Activated CD4-positive, alpha-beta T cell treated with anti-CD3 and anti-CD28 coated beads, Interleukin-2, Interleukin-4, amounts not matched to agents 100 ng/mL and 50 ng/mL, durations not matched to agents 16 hours and 8 hours (primary cell): ENCODE measurements at regions not wholly inside any gene's neighbourhood (a gene's known extent, or its start where the extent isn't known, plus 50 kb on each side); places are given as distances from the start of the nearest gene placed in this dataset.
A peak's percentile ranks its signal among the peaks of the same experiment; 100 is the strongest.
"Not testable (repeated sequence)": the region's sequence is repeated elsewhere in the genome, so short reads cannot be mapped to it uniquely, and the experiment has no call there.

Source experiments
- DNase-seq: peaks from one replicate; pipeline ENCODE4 v3.0.0-alpha.2; 2020; ENCODE audit warnings: low spot score

DNA sequence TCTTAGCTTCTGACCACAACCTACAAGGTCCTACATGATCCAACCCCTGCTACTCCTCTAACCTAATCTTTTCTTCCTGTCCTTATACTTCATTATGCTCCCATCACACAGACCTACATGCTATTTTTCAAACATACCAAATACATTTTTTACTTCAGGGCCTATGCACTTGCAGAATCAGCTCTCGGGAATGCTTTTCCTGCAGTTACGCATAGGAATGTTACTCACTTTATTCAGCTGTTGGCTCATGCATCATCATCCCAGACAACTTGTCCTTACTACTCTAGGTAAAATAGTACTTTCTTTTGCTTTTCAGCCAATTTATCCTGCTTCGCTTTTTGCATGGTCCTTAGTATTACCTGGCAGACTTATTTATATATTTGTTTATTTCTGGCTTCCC lies 105.6 kb downstream of the OXSM start:
- DNase-seq: no peak

DNA sequence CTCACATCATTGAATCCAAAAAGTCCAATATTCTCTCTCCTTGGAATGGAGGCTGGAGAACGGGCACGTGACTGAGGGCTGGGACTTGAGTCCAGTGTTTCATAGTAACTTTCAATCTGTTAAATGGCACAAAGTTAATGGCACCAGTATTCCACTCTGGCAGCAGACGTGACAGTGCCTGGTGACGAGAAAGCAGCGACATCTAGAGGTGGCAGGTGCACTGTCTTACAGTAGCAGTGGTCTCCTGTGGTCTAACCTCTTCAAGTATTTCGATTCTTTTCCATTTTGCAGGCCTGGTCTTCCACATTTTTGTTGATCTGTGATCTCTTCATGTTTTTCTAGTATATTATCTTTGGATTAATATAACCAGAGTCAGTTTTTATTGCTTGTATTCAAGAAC lies 107.1 kb downstream of the OXSM start:
- no peak for DNase-seq

DNA sequence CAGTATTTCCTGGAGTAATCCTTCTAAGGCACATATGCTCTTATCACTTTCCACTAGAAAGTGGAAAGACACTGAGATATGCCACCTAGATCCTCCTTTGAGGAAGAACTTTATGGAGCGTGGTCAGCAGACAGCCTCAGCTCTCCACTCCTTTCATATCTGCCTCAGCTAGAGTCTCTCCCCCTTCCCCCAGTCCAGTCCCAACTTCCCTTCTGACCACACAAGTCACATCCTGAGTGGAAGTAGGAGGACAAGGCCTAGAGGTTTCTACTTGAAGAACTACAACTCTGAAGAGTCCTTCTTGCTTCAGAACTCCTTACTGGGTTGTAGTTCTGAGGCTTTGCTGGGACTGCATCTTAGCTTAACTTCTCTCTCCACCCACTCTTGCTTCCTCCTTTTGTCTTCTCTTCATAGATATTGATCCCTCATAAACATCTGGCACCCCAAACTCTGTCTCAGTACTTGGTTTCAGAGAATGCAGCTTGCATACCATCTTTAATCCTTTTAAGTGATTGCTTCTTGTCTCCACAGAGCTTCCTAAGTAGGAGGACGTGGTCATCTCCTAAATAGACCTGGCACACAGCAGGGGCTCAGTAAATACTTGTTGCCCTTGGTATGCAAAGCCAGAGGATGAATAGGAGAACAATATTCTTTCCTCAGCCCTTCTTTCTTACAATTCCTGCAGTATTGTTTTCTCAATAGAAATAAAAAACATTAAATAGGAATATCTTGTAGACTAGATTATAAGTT lies 109.6 kb downstream of the OXSM start:
- no peak for DNase-seq

DNA sequence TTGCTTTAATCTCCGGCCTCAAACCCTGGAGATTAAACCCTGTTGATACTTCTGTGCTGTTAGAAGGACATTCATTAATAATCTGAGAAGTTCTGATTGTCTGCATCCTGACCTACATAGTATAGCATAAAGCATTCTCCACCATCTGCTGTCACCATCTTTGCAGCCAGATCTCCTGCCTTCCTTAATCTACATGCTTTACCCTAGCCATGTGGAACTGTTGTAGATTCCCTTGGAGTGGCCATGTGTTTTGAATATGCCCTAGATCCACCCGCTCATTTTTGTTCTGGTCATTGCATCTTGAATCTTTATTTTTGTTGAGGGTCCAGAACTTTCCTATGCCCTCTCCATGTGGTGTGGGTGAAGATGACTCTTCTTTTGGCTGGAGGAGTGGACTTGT lies 110.3 kb downstream of the OXSM start:
- no peak for DNase-seq

DNA sequence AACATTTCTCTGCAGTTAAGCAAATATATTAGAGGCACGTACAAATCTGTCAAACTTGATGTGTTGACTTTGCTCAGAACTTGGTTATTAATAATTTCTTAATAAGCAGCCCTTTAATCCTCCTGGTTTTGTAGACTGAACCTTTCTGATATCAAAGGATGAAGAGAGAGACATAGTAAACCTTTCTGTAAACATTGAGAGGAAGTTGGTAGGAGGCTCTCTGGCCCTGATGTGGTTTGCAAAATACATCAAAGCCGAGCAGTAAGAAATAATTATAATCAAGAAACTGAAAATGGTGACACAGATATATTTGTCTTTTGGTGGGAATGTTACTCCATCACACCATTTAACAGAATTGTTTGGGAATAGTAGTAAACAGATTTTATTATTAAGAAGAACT lies 111.9 kb downstream of the OXSM start:
- no peak for DNase-seq

DNA sequence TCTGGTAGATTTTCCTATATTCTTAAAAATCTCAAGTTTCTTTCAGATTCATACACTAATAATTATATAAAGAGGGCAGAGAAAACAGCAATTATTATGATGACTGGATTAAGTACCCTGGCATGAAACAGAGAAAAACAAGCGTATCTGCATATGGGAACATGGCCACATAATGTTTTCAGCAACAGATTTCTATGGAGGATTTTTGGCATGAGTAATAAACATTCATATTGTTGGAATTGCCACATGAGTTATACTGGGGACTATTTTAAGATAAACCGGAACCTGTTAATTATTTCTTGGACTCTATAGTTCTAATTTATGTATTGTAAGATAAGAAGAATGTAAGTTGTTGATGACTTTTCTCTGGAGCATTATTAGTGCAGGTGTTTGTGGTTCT lies 112.7 kb downstream of the OXSM start:
- DNase-seq: no peak

DNA sequence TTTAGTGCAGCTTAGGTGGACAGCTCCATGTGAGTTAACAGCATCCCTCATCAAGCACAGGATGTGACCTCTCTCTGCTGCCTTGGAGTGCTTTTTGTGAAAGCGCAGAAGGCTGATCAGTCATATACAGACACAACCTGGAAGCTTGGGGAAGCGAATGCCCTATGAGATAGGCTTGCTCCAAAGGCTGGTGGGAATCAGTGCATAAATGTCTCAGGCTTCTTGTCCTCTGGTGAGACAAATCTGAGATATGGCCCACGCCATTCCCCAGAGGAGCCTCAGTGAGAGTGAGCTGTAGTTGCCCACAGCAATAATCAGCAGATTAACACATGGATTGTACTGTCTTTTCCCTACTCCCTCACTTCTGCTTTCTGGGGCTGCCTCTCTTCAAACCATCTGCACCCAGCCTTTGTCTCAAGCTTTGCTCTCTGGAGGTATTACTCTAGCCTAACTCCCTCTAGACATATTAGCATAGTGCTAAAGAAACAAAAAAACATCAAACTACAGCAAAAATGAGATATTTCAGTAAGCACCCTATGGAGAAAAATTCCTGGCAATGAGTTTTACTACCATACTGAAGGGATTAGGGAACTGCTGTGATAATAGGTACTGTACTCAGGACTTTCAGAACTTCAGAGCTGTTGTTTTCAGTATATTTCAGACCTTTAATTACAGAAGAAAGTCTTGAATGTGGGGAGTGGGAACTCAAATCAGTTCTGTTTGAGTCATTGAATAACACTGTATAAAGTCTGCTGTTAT lies 113.7 kb downstream of the OXSM start:
- no peak for DNase-seq

DNA sequence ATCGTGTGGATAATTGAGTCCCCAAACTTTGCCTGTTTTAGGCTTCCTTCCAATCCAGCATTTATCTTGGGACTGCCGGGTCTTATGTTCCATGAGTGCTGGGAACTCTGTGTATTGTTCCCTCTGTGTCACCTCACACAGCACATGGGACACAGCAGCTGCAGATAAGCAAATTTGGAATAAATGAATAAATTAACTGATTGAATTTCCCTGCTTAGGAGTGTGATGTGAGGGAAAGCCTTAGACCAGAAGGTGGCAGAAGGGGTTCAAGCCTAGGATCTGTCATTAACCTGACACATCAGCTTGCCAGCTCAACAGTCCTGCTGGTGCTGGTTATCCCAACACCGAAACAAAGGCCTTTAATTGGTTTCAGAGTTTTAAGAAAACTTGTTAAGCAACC lies 114.3 kb downstream of the OXSM start:
- DNase-seq: no peak

DNA sequence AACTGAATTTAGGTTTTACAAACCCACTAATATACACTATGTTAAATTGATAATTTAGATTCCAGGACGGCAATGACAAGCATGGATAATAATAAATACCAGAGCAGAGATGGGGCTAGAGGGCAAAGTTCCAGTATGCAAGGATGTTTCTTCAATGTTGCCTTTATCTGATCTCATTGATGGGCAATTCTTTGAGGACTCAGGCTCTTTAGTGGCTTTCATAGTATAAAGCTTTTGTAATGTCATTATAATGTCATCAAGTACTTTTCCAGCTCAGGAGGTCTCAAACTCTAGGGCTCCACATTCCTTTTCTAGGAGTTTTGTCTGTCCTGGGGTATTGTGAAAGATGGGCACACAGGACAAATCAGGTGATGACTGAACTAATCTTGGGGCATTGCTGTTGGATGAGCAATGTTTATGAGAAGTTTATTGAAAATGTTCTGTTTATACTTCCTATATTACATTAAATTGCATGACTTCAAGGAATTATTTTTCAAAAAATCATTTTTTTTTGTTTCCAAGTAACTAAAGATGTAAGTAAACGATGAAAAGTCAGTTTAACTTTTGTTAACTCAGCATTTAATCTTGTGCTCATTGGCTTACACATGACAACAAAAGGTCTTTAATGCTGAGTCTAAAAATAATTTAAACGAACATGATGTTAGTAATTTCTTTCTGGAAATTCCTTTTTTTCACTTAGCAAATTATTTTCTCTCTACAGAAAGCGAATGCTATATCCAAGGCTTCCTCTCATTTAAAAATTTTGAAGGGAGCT lies 116.4 kb downstream of the OXSM start:
- no peak for DNase-seq

DNA sequence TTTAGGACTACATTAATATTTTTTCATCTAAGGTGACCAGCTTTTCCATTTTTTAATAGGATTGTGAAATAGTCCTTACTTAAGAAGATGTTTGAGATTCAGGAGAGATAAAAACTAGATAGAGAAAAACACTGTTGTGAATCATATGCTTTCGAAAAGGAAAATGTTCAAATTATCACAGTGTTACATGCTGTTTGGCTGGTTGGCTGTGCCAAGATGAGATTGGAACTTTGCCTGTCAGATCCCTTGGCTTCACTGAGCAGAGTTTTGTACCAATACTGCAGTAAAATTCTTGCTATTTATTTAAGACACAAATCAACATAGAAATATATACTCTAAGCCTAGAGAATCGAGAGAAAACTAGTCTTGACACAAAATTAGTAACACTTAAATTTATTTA lies 117.2 kb downstream of the OXSM start:
- no peak for DNase-seq

DNA sequence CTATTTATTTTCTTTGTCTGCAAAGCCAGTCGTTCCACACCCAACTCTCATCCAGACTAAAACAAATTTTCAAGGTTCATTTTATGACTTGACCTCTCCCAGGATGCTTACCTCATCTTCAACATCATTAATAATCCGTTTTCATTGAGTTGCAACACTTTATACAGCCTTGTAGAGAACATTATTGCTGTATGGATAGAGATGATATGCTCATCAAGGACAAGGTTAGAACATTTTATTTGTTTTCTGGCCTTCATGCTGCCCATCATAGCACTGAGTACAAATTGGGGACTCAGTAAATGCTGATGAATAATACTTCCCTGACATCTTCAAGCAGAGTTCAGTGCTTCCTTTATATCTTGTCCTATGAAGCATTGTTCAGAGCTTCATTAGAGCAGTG lies 120.2 kb downstream of the OXSM start:
- no peak for DNase-seq

DNA sequence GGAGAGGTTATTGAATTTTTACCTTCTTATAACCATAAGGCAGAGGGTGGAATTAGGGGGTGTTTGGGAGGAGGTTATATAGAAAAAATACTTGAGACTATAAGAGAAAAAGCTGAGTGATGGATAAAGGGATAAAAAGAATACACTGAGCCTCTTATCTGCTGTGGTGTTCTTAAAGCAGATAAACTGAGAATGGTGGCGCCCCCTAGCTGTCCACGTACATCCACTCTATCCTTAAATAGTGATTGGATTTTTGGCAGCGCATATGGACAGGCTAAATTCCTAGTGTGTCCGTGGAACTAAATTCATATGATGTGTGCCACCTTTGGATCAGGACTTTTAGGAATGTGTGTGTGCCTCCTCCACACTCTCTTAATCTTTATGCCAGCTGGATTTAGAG lies 121.1 kb downstream of the OXSM start:
- DNase-seq: peak; percentile 17

DNA sequence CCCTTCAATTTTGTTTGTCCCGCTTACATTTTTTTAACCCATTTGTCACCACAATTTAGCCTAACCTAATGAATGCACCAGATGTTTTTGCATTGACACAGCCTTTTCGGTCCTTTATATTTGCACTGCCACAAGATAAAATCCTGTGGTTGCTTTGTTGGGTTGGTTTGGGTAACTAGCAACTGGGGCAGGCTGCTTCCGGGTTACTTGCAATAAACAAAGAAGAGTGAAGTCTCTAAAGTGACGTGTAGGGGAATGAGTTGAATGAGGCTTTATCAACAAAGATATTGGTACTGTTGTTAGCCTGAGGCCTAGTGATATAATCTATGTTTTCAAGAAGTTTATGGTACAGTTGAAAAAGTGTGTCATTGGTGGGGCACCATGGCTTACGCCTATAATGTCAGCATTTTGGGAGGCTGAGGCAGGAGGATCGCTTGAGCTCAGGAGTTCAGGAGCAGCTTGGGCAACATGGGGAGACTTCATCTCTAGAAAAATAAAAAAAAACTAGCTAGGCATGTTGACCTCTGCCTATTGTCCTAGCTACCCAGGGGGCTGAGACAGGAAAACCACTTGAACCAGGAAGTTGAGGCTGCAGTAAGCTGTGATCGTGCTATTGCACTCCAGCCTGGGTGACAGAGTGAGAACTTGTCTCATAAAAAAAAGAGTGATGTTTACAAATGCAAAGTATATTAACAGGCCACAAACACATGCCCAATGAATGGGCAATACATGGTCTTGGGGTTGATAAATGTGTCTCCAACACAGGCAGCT lies 121.8 kb downstream of the OXSM start:
- no peak for DNase-seq

DNA sequence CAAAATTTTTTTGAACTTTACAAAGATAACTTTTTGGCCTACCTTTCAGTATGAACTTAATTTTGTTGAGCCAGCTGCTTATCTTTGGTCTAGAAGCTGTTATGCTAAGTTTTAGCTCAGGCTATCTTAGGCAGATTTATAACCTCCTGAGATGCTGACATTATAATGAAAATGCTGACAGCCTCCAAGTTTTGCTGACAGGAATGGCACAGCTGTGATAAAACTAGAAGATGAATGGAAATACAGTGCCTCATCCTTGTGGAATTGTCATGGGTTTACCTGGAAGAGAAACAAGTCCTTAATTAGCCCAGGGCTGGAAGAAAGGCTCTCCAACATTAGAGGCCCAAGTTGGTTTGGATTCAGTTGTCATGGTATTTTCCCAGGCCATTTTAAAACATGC lies 123.3 kb downstream of the OXSM start:
- no peak for DNase-seq

DNA sequence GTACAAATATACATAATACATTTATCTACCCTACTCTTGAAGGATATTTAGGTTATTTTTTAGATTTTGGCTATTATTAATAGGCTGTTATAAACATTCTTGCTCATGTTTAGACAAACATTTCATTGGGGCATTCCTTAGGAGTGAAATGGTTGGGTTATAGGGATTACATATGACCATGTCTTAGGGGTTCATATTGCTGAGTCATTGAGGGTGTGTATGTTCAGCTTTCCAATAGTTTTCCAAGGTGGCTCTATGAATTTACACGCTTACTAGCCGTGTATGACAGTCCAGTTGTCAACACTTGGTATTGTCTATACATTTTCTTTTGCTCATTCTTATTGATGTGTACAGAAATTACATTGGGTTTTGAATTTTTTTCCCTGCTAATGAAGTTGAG lies 125.8 kb downstream of the OXSM start:
- DNase-seq: no peak

DNA sequence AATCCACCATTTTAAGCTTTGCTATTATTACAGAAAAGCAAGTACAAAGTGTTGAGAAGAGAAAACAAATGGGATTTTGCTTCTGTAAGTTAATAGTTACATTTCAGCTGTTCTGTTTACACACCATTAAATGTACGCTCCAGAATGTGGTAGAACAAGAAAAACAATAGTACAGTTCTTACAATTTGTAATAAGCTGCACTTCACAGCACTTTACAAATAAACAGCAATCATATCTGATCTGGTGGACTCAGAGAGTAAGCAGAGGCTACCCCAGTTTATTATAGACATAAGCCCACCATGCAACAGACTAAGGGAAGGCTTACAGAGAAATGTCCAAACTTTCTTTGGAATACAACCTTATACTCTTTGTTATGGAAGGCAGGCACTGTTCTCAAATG lies 126.4 kb downstream of the OXSM start:
- DNase-seq: no peak

DNA sequence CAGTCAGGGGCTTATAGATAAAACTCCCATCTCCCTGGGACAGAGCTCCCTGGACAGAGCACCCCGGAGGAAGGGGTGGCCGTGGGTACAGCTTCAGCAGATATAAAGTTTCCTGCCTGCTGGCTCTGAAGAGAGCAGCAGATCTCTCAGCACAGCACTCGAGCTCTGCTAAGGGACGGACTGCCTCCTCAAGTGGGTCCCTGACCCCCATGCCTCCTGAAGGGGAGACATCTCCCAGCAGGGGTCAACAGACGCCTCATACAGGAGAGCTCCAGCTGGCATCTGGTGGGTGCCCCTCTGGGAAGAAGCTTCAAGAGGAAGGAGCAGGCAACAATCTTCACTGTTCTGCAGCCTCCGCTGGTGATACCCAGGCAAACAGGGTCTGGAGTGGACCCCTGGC lies 142.1 kb downstream of the OXSM start:
- not testable (repeated sequence) for DNase-seq

DNA sequence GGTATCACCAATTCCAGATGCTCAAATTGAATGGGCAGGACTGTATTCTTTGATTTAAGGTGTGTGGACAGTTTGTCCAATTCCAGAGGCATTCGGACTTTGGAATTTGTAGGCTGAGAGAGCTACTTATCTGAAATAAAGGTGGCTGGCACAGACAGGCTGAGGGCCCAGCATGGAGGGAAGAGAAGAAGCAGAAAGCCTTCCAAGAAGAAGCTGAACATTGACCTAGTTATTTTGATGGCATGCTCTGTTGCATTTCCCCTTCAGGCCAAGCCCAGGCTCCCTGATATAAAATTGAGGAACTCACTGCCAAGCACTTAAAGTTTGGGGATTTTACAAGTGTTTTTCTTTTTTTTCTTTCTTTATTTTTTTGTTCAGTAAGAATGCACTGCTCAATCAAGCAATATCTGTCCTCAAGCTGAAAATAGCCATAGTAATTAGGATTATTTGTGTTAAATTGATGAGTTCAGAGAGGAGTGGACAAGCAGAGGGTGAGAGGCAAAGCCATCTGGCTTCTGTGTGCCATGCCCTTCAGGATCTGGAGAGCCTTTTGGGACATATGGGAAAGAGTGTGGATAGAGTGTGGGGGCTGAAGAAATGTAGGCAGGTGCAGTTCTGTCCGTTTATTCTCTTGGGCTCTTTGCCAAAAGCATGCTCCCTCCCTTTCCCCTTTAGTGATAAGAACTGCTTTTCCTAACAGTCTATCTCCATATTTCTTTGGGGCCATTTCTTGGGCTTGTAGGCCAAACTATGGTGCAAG lies 148.9 kb downstream of the OXSM start:
- DNase-seq: no peak

DNA sequence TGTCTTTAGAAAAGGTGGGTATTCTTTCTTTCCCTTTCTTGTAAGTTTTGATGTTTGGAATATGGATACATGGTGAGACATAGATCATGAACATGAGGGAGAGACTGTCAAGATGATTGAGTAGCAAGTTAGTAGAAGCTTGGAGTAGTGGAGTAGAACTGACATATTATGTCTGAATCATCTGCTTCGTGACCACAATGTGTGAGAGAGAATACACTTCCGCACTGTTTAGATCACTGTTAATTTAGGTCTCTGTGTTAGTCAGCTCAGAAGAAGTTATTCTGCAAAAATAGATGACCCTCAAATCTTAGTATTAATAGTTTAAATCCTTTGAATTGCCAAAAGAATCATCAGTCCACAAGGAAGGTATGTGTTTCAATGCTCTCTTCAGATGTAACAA lies 151.0 kb downstream of the OXSM start:
- DNase-seq: no peak

DNA sequence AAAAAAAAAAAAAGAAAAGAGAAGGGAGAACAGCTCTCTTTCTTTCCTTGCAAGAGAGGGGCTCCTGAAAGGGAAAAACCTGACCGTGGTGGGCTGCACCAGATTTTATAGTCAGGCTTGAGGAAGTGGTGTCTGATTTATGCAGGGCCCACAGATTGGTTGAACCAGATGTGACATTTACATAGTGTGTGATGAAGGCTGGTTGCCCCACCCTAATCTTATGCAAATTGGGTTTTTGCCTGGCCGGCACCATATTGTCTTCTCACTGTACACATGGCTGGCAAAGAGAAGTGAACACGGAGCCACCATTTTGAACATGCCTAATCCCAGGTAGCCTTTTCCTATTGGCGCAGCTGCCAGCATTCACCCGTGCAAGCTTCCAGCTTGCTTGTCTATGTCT lies 154.4 kb downstream of the OXSM start:
- DNase-seq: no peak

DNA sequence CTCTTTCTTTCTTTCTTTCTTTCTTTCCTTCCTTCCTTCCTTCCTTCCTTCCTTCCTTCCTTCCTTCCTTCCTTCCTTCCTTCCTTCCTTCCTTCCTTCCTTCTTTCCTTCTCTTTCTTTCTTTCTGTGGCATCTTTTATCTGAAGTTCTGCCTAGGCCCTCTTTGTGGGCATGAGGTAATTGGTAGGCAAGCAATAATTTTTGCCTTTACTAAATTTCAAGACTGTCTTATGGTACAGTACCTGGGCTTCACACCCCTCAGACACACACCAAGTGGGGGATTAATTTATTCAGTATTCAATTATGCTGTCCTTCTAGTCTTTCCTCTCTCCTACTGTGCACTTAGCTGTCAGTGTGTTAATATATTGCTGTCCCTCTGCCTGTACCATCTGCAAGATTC lies 155.5 kb downstream of the OXSM start:
- DNase-seq: no peak

DNA sequence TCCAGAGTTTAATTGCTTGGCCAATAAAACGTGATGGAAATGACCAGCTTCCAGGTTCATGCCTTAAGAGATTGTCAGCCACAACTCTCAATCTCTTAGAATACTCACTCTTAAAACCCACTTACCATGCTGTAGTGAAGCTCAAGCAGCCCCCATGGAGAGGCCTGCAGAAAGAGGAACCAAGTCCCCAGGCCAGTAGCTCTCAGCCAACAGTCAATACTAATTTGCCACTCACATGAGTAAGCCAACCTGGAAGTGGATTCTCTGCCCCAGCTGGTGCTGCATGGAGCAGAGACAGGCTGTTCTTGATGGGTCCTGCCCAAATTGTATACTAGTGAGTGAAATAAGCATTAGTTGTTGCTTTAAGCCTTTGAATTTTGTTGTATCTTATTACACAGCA lies 155.9 kb downstream of the OXSM start:
- DNase-seq: no peak
